ENCODE measurements at regions not wholly inside any gene's neighbourhood (a gene's known extent, or its start where the extent isn't known, plus 50 kb on each side); places are given as distances from the start of the nearest gene placed in this dataset.

GRCh38 chr4:10773010-10773409 is 88.4 kb upstream of the CLNK start:
- no peak for TF ChIP-seq CTCF (conservative IDR thresholded peaks at IDR 0.05)
- no peaks in the 10 kb centered on the region for H3K36me3 Mint-ChIP-seq
- no peak overlapping the region for H3K27ac Mint-ChIP-seq
- H3K27me3 Mint-ChIP-seq = no peaks in the 10 kb centered on the region
- peaks cover 4% of the 10 kb centered on the region for H3K4me1 Mint-ChIP-seq (ENCODE audit: unreplicated experiment)
- DNase-seq (ENCODE audit: extremely low spot score, unreplicated experiment) = no peak
- no peak overlapping the region for H3K4me3 Mint-ChIP-seq
- peaks cover 11% of the 10 kb centered on the region for H3K9me3 Mint-ChIP-seq

DNA sequence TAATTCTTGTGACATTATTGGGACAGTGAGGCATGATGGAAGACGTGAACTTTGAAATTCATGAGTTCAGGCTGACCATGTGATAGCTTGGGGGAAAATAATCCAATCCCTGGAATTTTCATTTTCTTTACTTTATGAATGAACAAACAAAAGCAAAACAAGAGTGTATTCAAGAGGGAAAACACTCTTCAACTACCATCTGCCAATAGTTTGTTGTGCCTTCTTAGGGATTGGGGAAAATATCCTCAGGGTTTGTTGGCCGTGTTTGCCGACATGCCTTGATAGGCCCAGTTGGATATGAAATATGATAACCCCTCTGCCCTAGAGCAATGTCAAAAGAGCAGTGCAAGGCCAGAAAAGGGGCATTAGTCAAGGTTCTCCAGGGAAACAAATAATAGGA is 80.8 kb upstream of the CLNK start:
- peaks cover 24% of the 10 kb centered on the region for H3K4me1 Mint-ChIP-seq (ENCODE audit: unreplicated experiment)
- no peaks in the 10 kb centered on the region for H3K9me3 Mint-ChIP-seq
- H3K4me3 Mint-ChIP-seq = no peak overlapping the region
- TF ChIP-seq CTCF (conservative IDR thresholded peaks at IDR 0.05) = no peak
- no peak for DNase-seq (ENCODE audit: extremely low spot score, unreplicated experiment)
- no peaks in the 10 kb centered on the region for H3K27me3 Mint-ChIP-seq
- no peak overlapping the region for H3K27ac Mint-ChIP-seq
- no peaks in the 10 kb centered on the region for H3K36me3 Mint-ChIP-seq

DNA sequence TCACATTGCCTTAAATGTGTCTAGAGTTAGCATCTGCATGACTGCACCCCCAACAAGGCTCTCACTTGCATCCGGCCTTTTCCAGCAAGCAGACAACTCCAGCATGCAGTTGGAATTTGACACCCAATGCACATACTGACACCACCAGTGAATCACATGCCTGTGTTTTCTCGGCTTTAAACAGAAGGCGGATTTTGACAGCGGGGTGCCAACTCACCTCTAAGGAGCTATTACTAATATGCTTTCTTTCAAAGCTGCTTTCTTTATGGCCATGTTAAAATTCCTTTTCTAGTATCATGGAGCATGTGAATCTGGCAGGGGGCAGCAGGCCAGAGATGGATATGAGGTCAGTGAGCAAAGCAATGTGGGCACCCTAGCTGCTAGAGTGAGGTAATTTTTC is 78.0 kb upstream of the CLNK start:
- Mint-ChIP-seq H3K4me1 (ENCODE audit: unreplicated experiment) (peaks cover 24% of the 10 kb centered on the region), H3K36me3 (no peaks in the 10 kb centered on the region), H3K27ac (no peak overlapping the region), H3K27me3 (no peaks in the 10 kb centered on the region), H3K9me3 (no peaks in the 10 kb centered on the region), H3K4me3 (no peak overlapping the region)
- no peak for TF ChIP-seq CTCF (conservative IDR thresholded peaks at IDR 0.05)
- DNase-seq (ENCODE audit: extremely low spot score, unreplicated experiment) = no peak

DNA sequence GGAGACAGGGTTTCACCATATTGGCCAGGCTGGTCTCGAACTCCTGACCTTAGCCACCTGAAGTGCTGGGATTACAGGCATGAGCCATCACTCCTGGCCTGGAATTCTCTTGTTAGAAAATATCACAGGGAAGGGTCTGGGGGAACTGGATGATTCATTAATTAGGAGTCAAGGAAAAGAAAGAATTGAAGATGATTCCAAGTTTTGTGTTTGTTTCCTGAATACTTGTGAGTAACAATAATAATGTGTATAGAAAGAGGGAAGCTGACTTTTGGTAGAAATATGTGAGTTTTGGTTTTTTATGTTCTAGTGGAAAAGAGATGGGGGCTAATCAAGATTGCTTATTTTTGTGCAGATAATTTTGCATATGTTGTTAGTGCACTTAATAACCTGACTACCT is 77.3 kb upstream of the CLNK start:
- no peak for TF ChIP-seq CTCF (conservative IDR thresholded peaks at IDR 0.05)
- no peaks in the 10 kb centered on the region for H3K9me3 Mint-ChIP-seq

DNA sequence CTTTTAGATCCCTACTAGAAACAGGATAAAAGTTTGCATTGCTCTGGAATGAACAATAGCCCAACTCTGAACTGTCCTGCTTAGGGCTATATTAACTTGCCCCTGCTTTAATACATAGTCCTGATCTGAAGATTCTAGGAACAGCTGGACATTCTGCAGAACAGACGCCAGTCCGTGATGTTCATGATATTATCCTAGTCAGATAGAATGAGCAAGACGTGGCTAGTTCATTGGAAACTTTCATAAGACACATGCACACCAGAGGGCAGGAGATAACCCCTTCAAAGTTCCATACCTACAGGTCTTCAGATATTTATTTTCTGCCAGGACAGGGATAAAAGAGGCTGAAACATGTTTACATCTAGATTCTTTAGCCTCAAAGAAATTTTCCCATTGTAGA is 75.5 kb upstream of the CLNK start:
- H3K36me3 Mint-ChIP-seq = no peaks in the 10 kb centered on the region
- no peak for TF ChIP-seq CTCF (conservative IDR thresholded peaks at IDR 0.05)
- peaks cover 24% of the 10 kb centered on the region for H3K4me1 Mint-ChIP-seq (ENCODE audit: unreplicated experiment)
- no peak for DNase-seq (ENCODE audit: extremely low spot score, unreplicated experiment)
- H3K27ac Mint-ChIP-seq = no peak overlapping the region
- H3K9me3 Mint-ChIP-seq = no peaks in the 10 kb centered on the region
- no peaks in the 10 kb centered on the region for H3K27me3 Mint-ChIP-seq
- H3K4me3 Mint-ChIP-seq = no peak overlapping the region

More for the DNA sequence above, 77.3 kb upstream of the CLNK start:
- Mint-ChIP-seq H3K4me3 (no peak overlapping the region), H3K27me3 (no peaks in the 10 kb centered on the region), H3K36me3 (no peaks in the 10 kb centered on the region), H3K4me1 (ENCODE audit: unreplicated experiment) (peaks cover 24% of the 10 kb centered on the region), H3K27ac (no peak overlapping the region)
- DNase-seq (ENCODE audit: extremely low spot score, unreplicated experiment) = no peak

DNA sequence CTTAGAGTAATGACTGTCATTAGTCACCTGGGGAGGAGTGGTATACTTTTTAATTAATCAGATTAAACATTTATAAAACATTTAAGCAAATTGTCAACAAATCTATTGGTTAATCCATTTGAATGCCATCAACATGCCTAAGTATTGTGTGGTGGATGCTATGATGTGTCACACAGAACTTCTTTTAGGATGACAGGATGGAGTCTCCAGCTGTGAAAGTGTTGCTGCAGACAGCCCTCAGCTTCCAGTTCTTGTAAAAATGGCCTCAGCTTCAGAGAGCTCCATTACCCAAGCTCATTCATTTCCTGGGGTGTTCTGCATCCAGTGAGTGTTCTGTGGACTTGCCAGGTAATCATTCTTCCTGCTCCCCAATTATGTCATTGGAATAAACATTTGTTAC is 74.3 kb upstream of the CLNK start:
- Mint-ChIP-seq H3K36me3 (no peaks in the 10 kb centered on the region), H3K4me3 (no peak overlapping the region), H3K4me1 (ENCODE audit: unreplicated experiment) (peaks cover 18% of the 10 kb centered on the region), H3K27ac (no peak overlapping the region), H3K9me3 (no peaks in the 10 kb centered on the region), H3K27me3 (no peaks in the 10 kb centered on the region)
- TF ChIP-seq CTCF (conservative IDR thresholded peaks at IDR 0.05) = no peak
- no peak for DNase-seq (ENCODE audit: extremely low spot score, unreplicated experiment)

Measured in type B pancreatic cell (in vitro differentiated cells).